NOMO-1 (cell line): ENCODE measurements at regions not wholly inside any gene's neighbourhood (a gene's known extent, or its start where the extent isn't known, plus 50 kb on each side); places are given as distances from the start of the nearest gene placed in this dataset.
"Not testable (repeated sequence)": the region's sequence is repeated elsewhere in the genome, so short reads cannot be mapped to it uniquely, and the experiment has no call there.

Experiments
- DNase-seq, 2 experiments: peaks; one replicate each; lab custom pipeline; 2025; ENCODE audit not compliant: unreplicated experiment in 2 of 2; lab: John Stamatoyannopoulos, UW

- DNase-seq = no peak
Measured at GRCh38 chr5:57398413-57399093, 84.1 kb downstream of the ACTBL2 start.

- no peak for DNase-seq
Measured at GRCh38 chr5:57396701-57397100, 85.9 kb downstream of the ACTBL2 start.

- no peak for DNase-seq
Measured at GRCh38 chr5:57394421-57395210, 88.0 kb downstream of the ACTBL2 start.

- DNase-seq = no peak
Measured at GRCh38 chr5:57386958-57387357, 95.7 kb downstream of the ACTBL2 start.

- peak in 1 of 2 experiments; percentile 42 for DNase-seq
Measured at GRCh38 chr5:57383093-57383861, 99.3 kb downstream of the ACTBL2 start.

GRCh38 chr5:57382655-57383054, 100.0 kb downstream of the ACTBL2 start:
- DNase-seq = no peak

- DNase-seq = no peak
Measured at GRCh38 chr5:57370376-57370775, 112.2 kb downstream of the ACTBL2 start.

- DNase-seq = no peak
Measured at GRCh38 chr5:57368010-57368409, 114.6 kb downstream of the ACTBL2 start.

- no peak for DNase-seq
Measured at GRCh38 chr5:57366744-57367143, 115.9 kb downstream of the ACTBL2 start.

GRCh38 chr5:57362951-57363350, 119.7 kb downstream of the ACTBL2 start:
- no peak for DNase-seq

- no peak for DNase-seq
Measured at GRCh38 chr5:57360871-57361270, 121.7 kb downstream of the ACTBL2 start.

- no peak for DNase-seq
Measured at GRCh38 chr5:57358796-57359592, 123.6 kb downstream of the ACTBL2 start.

GRCh38 chr5:57356850-57357249, 125.8 kb downstream of the ACTBL2 start:
- DNase-seq = not testable (repeated sequence)

- no peak for DNase-seq
Measured at GRCh38 chr5:57349214-57349613, 133.4 kb downstream of the ACTBL2 start.

GRCh38 chr5:57348376-57349140, 134.1 kb downstream of the ACTBL2 start:
- no peak for DNase-seq

GRCh38 chr5:57346328-57346727, 136.3 kb downstream of the ACTBL2 start:
- no peak for DNase-seq

GRCh38 chr5:57341380-57341979, 141.1 kb downstream of the ACTBL2 start:
- no peak for DNase-seq

- DNase-seq = no peak
Measured at GRCh38 chr5:57340681-57341080, 141.9 kb downstream of the ACTBL2 start.

- DNase-seq = no peak
Measured at GRCh38 chr5:57339521-57339920, 143.1 kb downstream of the ACTBL2 start.
